Astrocyte (in vitro differentiated cells and primary cell): ENCODE measurements at regions not wholly inside any gene's neighbourhood (a gene's known extent, or its start where the extent isn't known, plus 50 kb on each side); places are given as distances from the start of the nearest gene placed in this dataset.
A peak's percentile ranks its signal among the peaks of the same experiment; 100 is the strongest.

ENCODE experiments used
- DNase-seq: peaks from one replicate; pipeline ENCODE4 v3.0.0-alpha.2; 2010; ENCODE audit warnings: low read depth
- FAIRE-seq: peaks from 2 replicates; lab custom pipeline; 2011; peaks lifted over from hg19 to GRCh38; lab: Jason Lieb, UNC
- H2AFZ ChIP-seq: 2 replicates; pipeline ENCODE4 v1.6.0; 2012; ENCODE audit warnings: low read depth, low read length, inconsistent platforms
- H3K27ac ChIP-seq: 2 replicates; pipeline ENCODE4 v1.5.1; 2011; ENCODE audit warnings: low read depth, low read length, inconsistent platforms
- H3K27me3 ChIP-seq: 2 replicates; pipeline ENCODE4 v1.6.0; 2011; ENCODE audit warnings: low read length, inconsistent platforms; ENCODE audit not compliant: insufficient read depth
- H3K36me3 ChIP-seq: 2 replicates; pipeline ENCODE4 v1.5.1; 2011; ENCODE audit warnings: low read length, inconsistent platforms; ENCODE audit not compliant: insufficient read depth
- H3K4me1 ChIP-seq: 2 replicates; pipeline ENCODE4 v1.5.1; 2011; ENCODE audit warnings: low read length, inconsistent platforms; ENCODE audit not compliant: insufficient read depth
- H3K4me2 ChIP-seq: 2 replicates; pipeline ENCODE4 v1.6.0; 2012; ENCODE audit warnings: low read length, inconsistent platforms
- H3K4me3 ChIP-seq: 2 replicates; pipeline ENCODE4 v1.5.1; 2011; ENCODE audit warnings: low read depth, mild to moderate bottlenecking, low read length, inconsistent platforms; ENCODE audit not compliant: insufficient read depth
- H3K79me2 ChIP-seq: 2 replicates; pipeline ENCODE4 v1.6.0; 2012; ENCODE audit warnings: mild to moderate bottlenecking, low read length, inconsistent platforms; ENCODE audit not compliant: insufficient read depth
- H3K9ac ChIP-seq: 2 replicates; pipeline ENCODE4 v1.6.0; 2012; ENCODE audit warnings: mild to moderate bottlenecking, low read length, inconsistent platforms
- H3K9me3 ChIP-seq: 2 replicates; pipeline ENCODE4 v1.5.1; 2012; ENCODE audit warnings: low read depth, mild to moderate bottlenecking, low read length, inconsistent platforms; ENCODE audit not compliant: insufficient read depth
- H4K20me1 ChIP-seq: 2 replicates; pipeline ENCODE4 v1.6.0; 2012; ENCODE audit warnings: low read length, inconsistent platforms; ENCODE audit not compliant: insufficient read depth
- H3K27ac Mint-ChIP-seq: one replicate; pipeline ENCODE4 v1.8.0; 2021; ENCODE audit warnings: mild to moderate bottlenecking, mixed read lengths; ENCODE audit not compliant: unreplicated experiment
- H3K27me3 Mint-ChIP-seq: one replicate; pipeline ENCODE4 v1.8.0; 2021; ENCODE audit warnings: low read depth, mixed read lengths; ENCODE audit not compliant: unreplicated experiment
- H3K36me3 Mint-ChIP-seq: one replicate; pipeline ENCODE4 v1.8.0; 2021; ENCODE audit warnings: low read depth, mixed read lengths; ENCODE audit not compliant: unreplicated experiment
- H3K4me1 Mint-ChIP-seq: one replicate; pipeline ENCODE4 v1.8.0; 2021; ENCODE audit warnings: low read depth, mixed read lengths; ENCODE audit not compliant: unreplicated experiment
- H3K4me3 Mint-ChIP-seq: one replicate; pipeline ENCODE4 v1.8.0; 2021; ENCODE audit warnings: mild to moderate bottlenecking, moderate library complexity, mixed read lengths; ENCODE audit not compliant: unreplicated experiment
- H3K9me3 Mint-ChIP-seq: one replicate; pipeline ENCODE4 v1.8.0; 2021; ENCODE audit warnings: mild to moderate bottlenecking, mixed read lengths; ENCODE audit not compliant: unreplicated experiment
- EZH2 ChIP-seq: IDR thresholded peaks from 2 replicates; pipeline ENCODE4 v1.6.1; 2012; ENCODE audit warnings: mild to moderate bottlenecking, low read length, inconsistent platforms; ENCODE audit not compliant: insufficient read depth
- TF ChIP-seq, protein P1 (sequence below): IDR thresholded peaks from 2 replicates; pipeline ENCODE4 v1.5.1; 2011; ENCODE audit warnings: low read depth, mild to moderate bottlenecking, inconsistent platforms, low read length, moderate library complexity; ENCODE audit not compliant: insufficient read depth

DNA sequence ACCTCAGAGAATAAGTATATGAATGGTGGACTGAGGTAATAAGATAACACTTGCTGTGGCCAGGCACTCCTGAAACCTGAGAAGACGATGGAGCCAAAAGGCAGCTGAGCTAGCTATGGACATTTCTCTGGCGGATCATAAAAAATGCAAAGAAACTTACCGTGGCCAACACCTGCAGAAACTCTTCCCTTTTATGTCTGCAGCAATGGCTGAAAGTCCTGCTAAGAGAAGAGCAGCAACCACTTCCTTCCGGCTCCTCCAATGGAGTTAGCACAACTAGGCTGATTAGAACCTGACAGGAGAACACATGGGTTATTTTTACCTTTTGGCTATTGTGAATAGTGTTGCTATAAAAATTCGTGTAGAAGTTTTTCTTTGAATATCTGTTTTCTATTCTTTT is 76.0 kb upstream of the MAGEB16 start:
- H3K9me3 ChIP-seq = no peaks in the 10 kb centered on the region
- Mint-ChIP-seq H3K4me3 (no peak overlapping the region), H3K36me3 (no peaks in the 10 kb centered on the region), H3K27me3 (no peaks in the 10 kb centered on the region), H3K9me3 (no peaks in the 10 kb centered on the region), H3K4me1 (no peaks in the 10 kb centered on the region), H3K27ac (no peak overlapping the region)
- H3K9ac ChIP-seq = no peak overlapping the region
- no peak overlapping the region for H3K4me2 ChIP-seq
- DNase-seq (no peak), FAIRE-seq (no peak)
- no peaks in the 10 kb centered on the region for H3K79me2 ChIP-seq
- no peak overlapping the region for H3K27ac ChIP-seq
- no peaks in the 10 kb centered on the region for H3K27me3 ChIP-seq
- H2AFZ ChIP-seq = no peak overlapping the region
- H3K4me3 ChIP-seq = no peak overlapping the region
- no peaks in the 10 kb centered on the region for H3K4me1 ChIP-seq
- H3K36me3 ChIP-seq = no peaks in the 10 kb centered on the region
- TF ChIP-seq EZH2 = no peak
- TF ChIP-seq, protein P1, sequence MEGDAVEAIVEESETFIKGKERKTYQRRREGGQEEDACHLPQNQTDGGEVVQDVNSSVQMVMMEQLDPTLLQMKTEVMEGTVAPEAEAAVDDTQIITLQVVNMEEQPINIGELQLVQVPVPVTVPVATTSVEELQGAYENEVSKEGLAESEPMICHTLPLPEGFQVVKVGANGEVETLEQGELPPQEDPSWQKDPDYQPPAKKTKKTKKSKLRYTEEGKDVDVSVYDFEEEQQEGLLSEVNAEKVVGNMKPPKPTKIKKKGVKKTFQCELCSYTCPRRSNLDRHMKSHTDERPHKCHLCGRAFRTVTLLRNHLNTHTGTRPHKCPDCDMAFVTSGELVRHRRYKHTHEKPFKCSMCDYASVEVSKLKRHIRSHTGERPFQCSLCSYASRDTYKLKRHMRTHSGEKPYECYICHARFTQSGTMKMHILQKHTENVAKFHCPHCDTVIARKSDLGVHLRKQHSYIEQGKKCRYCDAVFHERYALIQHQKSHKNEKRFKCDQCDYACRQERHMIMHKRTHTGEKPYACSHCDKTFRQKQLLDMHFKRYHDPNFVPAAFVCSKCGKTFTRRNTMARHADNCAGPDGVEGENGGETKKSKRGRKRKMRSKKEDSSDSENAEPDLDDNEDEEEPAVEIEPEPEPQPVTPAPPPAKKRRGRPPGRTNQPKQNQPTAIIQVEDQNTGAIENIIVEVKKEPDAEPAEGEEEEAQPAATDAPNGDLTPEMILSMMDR = no peak
- no peaks in the 10 kb centered on the region for H4K20me1 ChIP-seq

DNA sequence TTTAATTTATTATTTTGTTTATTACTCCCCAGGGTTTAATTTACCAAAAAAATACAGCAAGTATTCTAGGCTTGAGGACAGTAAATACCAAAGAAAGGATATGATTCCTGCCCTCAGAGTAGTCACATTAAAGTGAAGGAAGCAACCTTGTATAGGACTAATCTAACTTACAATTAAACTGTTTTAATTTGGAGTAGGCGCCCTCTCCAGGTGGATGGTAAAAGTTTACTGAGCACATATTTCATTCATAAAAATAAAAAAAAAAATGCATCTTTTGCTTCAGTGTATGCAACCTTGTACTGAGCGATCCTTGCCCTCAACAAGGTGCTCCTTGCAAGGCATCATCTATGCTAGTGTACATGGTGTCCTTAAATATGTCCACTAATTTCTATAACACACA is 72.0 kb upstream of the MAGEB16 start:
- no peaks in the 10 kb centered on the region for H3K36me3 ChIP-seq
- no peaks in the 10 kb centered on the region for H3K27me3 ChIP-seq
- H3K27me3 Mint-ChIP-seq = no peaks in the 10 kb centered on the region
- H3K4me1 Mint-ChIP-seq = no peaks in the 10 kb centered on the region
- DNase-seq = no peak
- no peak overlapping the region for H3K27ac ChIP-seq
- H3K27ac Mint-ChIP-seq = no peak overlapping the region
- no peaks in the 10 kb centered on the region for H4K20me1 ChIP-seq
- H3K9me3 Mint-ChIP-seq = no peaks in the 10 kb centered on the region
- no peak overlapping the region for H3K4me2 ChIP-seq
- no peak overlapping the region for H2AFZ ChIP-seq
- no peaks in the 10 kb centered on the region for H3K79me2 ChIP-seq
- no peak for TF ChIP-seq EZH2
- TF ChIP-seq, protein P1 = no peak
- no peak overlapping the region for H3K4me3 ChIP-seq
- no peaks in the 10 kb centered on the region for H3K9me3 ChIP-seq
- peak; percentile 20 for FAIRE-seq
- no peak overlapping the region for H3K9ac ChIP-seq
- no peaks in the 10 kb centered on the region for H3K4me1 ChIP-seq
- H3K36me3 Mint-ChIP-seq = no peaks in the 10 kb centered on the region
- H3K4me3 Mint-ChIP-seq = no peak overlapping the region

DNA sequence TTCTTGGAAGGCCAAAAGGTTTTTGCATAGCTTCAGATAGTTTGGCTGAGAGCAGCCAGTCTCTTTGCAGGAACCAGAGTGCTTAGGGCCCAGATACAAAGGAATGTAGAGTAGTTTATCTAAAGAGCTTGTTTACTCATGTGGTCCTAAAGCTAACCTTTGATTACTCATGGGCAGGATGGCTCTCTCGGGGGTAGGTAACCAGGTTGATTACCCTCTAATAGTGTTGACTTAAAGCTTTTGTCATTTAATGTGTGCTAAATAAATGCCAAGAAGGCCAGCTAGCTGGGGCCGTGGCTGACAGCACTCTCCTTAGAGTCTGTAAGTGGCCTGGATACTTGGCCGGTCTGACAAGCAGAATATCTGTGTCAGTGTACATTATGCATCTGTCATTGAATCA is 69.7 kb upstream of the MAGEB16 start:
- Histone ChIP-seq H2AFZ (no peak overlapping the region), H3K4me3 (no peak overlapping the region), H3K4me2 (no peak overlapping the region), H3K4me1 (no peaks in the 10 kb centered on the region), H3K79me2 (no peaks in the 10 kb centered on the region), H3K9me3 (no peaks in the 10 kb centered on the region), H3K9ac (no peak overlapping the region), H3K36me3 (no peaks in the 10 kb centered on the region), H3K27me3 (no peaks in the 10 kb centered on the region), H4K20me1 (no peaks in the 10 kb centered on the region), H3K27ac (no peak overlapping the region)
- DNase-seq (no peak), FAIRE-seq (peak; percentile 23)
- Mint-ChIP-seq H3K4me3 (no peak overlapping the region), H3K27me3 (peaks cover 7% of the 10 kb centered on the region), H3K9me3 (no peaks in the 10 kb centered on the region), H3K27ac (no peak overlapping the region), H3K4me1 (no peaks in the 10 kb centered on the region), H3K36me3 (no peaks in the 10 kb centered on the region)
- TF ChIP-seq EZH2 = no peak
- TF ChIP-seq, protein P1 = no peak
